ENCODE measurements at regions not wholly inside any gene's neighbourhood (a gene's known extent, or its start where the extent isn't known, plus 50 kb on each side); places are given as distances from the start of the nearest gene placed in this dataset.

DNA sequence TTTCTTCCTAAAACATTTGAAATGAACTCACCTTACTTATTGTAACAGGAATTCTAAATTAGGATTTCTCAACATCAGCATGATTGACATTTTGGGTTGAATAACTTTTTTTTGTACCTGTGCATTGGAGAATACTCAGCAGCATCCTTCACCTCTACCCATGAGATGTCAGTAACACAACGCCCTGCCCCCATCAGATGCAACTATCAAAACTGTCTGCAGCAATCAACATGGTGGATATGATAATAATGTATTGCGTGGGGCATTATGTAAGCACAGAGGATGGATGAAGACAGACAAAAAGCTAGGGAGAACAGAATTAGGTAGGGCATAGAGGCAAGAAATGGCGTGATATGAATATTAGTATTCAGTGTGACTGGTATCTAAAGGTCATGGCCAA lies 94.1 kb downstream of the PLK2 start:
- TF ChIP-seq SP1 (IDR thresholded peaks at IDR 0.05) (no peak), SUZ12 (IDR thresholded peaks at IDR 0.05) (no peak), FOXM1 (IDR thresholded peaks at IDR 0.05; ENCODE audit: borderline replicate concordance) (no peak), ARNT (IDR thresholded peaks at IDR 0.05) (no peak), LEF1 (IDR thresholded peaks at IDR 0.05; ENCODE audit: borderline replicate concordance) (no peak), TARDBP (IDR thresholded peaks at IDR 0.05) (no peak), CTBP1 (IDR thresholded peaks at IDR 0.05; ENCODE audit: borderline replicate concordance) (no peak), ZNF384 (IDR thresholded peaks at IDR 0.05) (no peak), HDGF (IDR thresholded peaks at IDR 0.05; ENCODE audit: borderline replicate concordance) (no peak), FOXA1 (IDR thresholded peaks at IDR 0.05) (no peak), FOXK2 (IDR thresholded peaks at IDR 0.05) (no peak)
- TF ChIP-seq, protein P1, sequence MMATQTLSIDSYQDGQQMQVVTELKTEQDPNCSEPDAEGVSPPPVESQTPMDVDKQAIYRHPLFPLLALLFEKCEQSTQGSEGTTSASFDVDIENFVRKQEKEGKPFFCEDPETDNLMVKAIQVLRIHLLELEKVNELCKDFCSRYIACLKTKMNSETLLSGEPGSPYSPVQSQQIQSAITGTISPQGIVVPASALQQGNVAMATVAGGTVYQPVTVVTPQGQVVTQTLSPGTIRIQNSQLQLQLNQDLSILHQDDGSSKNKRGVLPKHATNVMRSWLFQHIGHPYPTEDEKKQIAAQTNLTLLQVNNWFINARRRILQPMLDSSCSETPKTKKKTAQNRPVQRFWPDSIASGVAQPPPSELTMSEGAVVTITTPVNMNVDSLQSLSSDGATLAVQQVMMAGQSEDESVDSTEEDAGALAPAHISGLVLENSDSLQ (IDR thresholded peaks at IDR 0.05) = no peak
